Caco-2 (cell line): ENCODE measurements at regions not wholly inside any gene's neighbourhood (a gene's known extent, or its start where the extent isn't known, plus 50 kb on each side); places are given as distances from the start of the nearest gene placed in this dataset.

Source experiments
- BruUV-seq: library from RNA; stranded (reverse); fragments of 400-500 nt; replicated peaks from 2 replicates; lab custom pipeline; 2021; lab: Mats Ljungman, UMichigan
- CTCF ChIA-PET: fragments of 300-600 bp; sonication (Branson Sonifier 250); formaldehyde crosslinking; loops from one replicate; lab custom pipeline; 2022; ENCODE audit warnings: antibody characterized with exemption; lab: Charles Lee
- POLR2A ChIA-PET: fragments of 300-600 bp; sonication (Branson Sonifier 250); formaldehyde crosslinking; loops from one replicate; lab custom pipeline; 2022; ENCODE audit warnings: antibody characterized with exemption; lab: Charles Lee
- DNase-seq, 2 experiments: peaks; one replicate each; pipeline versions ENCODE4 v3.0.0 to v3.0.0-alpha.2; 2020 to 2022
- H3K27me3 ChIP-seq: replicated peaks from 2 replicates; pipeline ENCODE4 v1.6.0; 2011; ENCODE audit warnings: low read length; ENCODE audit not compliant: control insufficient read depth, insufficient read depth
- H3K36me3 ChIP-seq: 2 replicates; pipeline ENCODE4 v1.5.1; 2011; ENCODE audit warnings: low read length; ENCODE audit not compliant: control insufficient read depth, insufficient read depth
- H3K4me1 ChIP-seq: fragments of 250-450 bp; sonication (Bioruptor Pico); 2 replicates; pipeline ENCODE4 v1.5.1; 2020; ENCODE audit warnings: mild to moderate bottlenecking
- H3K4me3 ChIP-seq: 2 replicates; pipeline ENCODE4 v1.5.1; 2011; ENCODE audit warnings: low read depth, mild to moderate bottlenecking, control low read depth, low read length
- H3K9me3 ChIP-seq: fragments of 250-450 bp; sonication (Bioruptor Pico); 2 replicates; pipeline ENCODE4 v1.5.1; 2020; ENCODE audit warnings: mild to moderate bottlenecking, moderate library complexity
- H3K27ac Mint-ChIP-seq: one replicate; pipeline ENCODE4 v1.8.0; 2022; ENCODE audit warnings: mixed read lengths; ENCODE audit not compliant: unreplicated experiment
- H3K27me3 Mint-ChIP-seq: one replicate; pipeline ENCODE4 v1.8.0; 2022; ENCODE audit warnings: mixed read lengths; ENCODE audit not compliant: insufficient read depth, unreplicated experiment
- H3K36me3 Mint-ChIP-seq: one replicate; pipeline ENCODE4 v1.8.0; 2022; ENCODE audit warnings: mild to moderate bottlenecking, mixed read lengths; ENCODE audit not compliant: insufficient read depth, unreplicated experiment
- H3K4me1 Mint-ChIP-seq: one replicate; pipeline ENCODE4 v1.8.0; 2022; ENCODE audit warnings: low read depth, mixed read lengths; ENCODE audit not compliant: unreplicated experiment
- H3K4me3 Mint-ChIP-seq: one replicate; pipeline ENCODE4 v1.8.0; 2022; ENCODE audit warnings: mild to moderate bottlenecking, moderate library complexity, mixed read lengths; ENCODE audit not compliant: unreplicated experiment
- H3K9me3 Mint-ChIP-seq: one replicate; pipeline ENCODE4 v1.8.0; 2022; ENCODE audit warnings: mixed read lengths; ENCODE audit not compliant: unreplicated experiment
- intact Hi-C: fragments of 100-400 bp; cut with micrococcal nuclease; formaldehyde crosslinking; loops from one replicate; pipeline ENCODE4 v1.10.0; 2022; ENCODE audit not compliant: unreplicated experiment
- TF ChIP-seq, protein P1 (sequence below), 2 experiments: fragments of 200-600 bp in 1 of 2; IDR thresholded peaks; 1 replicate in 1 of 2; 2 replicates in 1 of 2; pipeline versions ENCODE4 v1.5.1 to v1.8.0; 2011 to 2022; ENCODE audit warnings: antibody characterized with exemption in 1 of 2, control low read depth in 1 of 2, inconsistent platforms in 1 of 2, low read depth in 1 of 2, low read length in 1 of 2, mild to moderate bottlenecking in 1 of 2, moderate library complexity in 1 of 2; ENCODE audit not compliant: insufficient read depth in 1 of 2, severe bottlenecking in 1 of 2, unreplicated experiment in 1 of 2

DNA sequence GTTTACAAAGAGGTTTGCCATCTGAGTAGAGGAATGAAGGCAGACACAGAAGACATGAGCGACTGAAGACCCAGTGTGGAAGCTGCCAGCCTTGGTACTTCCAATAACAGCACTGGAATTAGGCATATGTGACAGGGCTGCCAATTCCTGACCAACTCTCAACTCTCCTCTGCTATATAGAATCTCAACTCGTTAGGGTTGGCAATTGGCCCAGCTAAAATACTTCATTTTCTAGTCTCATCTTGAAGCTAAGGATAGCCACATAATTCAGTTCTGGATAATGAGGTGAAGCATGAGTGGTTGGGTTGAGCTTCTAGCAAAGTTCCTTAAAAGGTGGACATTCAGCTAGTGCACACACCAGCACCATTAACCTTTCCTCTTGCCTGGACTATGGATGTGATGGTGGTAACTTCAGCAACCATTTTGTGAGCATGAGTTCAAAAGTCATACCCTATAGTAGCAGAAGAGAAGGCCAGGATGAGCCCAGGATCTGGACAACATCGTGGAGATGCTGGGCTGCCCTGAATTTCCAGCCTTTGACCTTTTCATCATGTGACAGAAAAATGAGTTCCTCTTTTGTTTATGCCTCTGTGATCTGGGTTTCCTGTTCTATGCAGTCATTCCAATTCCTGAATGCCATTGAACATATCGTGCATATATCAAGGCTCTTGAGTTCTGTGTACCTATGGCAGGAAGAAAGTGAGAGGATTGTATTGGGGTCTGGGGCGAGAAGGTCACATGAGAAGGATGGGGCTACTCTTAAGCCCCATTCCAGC lies 68.1 kb upstream of the HAAO start:
- H3K4me1 Mint-ChIP-seq: peaks cover 7% of the 10 kb centered on the region
- no peaks in the 10 kb centered on the region for H3K36me3 Mint-ChIP-seq
- H3K4me3 Mint-ChIP-seq: no peak overlapping the region
- H3K27me3 ChIP-seq: no peaks in the 10 kb centered on the region
- peak overlapping the region; percentile 4 for H3K27ac Mint-ChIP-seq
- no peaks in the 10 kb centered on the region for H3K9me3 Mint-ChIP-seq
- intact Hi-C loops: no loop called here
- H3K9me3 ChIP-seq: no peaks in the 10 kb centered on the region
- no peaks in the 10 kb centered on the region for H3K27me3 Mint-ChIP-seq
- H3K4me1 ChIP-seq: peaks cover 8% of the 10 kb centered on the region; the same call in 1 of the 2 replicates
- BruUV-seq: no TSS peak
- CTCF ChIA-PET: interaction anchor here (1.1 to 1.6 kb wide), 3 partner anchors 65 to 717 kb away, joined by 3 to 7 read pairs (median 3); no protein-coding TSS in a partner anchor
- POLR2A ChIA-PET: no interaction called here
- H3K4me3 ChIP-seq: no peak overlapping the region
- no peaks in the 10 kb centered on the region for H3K36me3 ChIP-seq
- TF ChIP-seq, protein P1, sequence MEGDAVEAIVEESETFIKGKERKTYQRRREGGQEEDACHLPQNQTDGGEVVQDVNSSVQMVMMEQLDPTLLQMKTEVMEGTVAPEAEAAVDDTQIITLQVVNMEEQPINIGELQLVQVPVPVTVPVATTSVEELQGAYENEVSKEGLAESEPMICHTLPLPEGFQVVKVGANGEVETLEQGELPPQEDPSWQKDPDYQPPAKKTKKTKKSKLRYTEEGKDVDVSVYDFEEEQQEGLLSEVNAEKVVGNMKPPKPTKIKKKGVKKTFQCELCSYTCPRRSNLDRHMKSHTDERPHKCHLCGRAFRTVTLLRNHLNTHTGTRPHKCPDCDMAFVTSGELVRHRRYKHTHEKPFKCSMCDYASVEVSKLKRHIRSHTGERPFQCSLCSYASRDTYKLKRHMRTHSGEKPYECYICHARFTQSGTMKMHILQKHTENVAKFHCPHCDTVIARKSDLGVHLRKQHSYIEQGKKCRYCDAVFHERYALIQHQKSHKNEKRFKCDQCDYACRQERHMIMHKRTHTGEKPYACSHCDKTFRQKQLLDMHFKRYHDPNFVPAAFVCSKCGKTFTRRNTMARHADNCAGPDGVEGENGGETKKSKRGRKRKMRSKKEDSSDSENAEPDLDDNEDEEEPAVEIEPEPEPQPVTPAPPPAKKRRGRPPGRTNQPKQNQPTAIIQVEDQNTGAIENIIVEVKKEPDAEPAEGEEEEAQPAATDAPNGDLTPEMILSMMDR (IDR thresholded peaks at IDR 0.05; ENCODE audit: insufficient read depth in 1 of 2, low read depth in 1 of 2, low read length in 1 of 2, severe bottlenecking in 1 of 2, unreplicated experiment in 1 of 2): no peak
- DNase-seq: no peak

DNA sequence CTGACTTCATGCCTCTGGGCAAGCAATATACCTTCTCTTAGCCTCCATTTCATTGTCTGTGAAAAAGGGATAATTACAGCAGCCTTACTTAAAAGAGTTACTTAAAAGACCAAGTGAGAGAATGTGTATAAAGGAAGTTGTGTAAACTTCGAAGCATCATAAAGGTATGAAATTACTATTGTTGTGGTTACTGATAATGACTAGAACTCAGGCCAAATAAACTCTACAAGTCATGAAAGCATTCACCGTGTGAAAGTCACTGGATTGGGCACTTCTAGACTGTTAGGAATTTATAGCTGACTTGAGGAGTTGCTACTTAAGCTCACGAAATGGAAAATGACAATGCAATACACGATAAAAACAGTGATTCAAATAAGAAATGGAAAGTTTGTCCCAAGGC lies 67.4 kb upstream of the HAAO start:
- peaks cover 8% of the 10 kb centered on the region for H3K4me1 Mint-ChIP-seq
- Histone ChIP-seq H3K36me3 (no peaks in the 10 kb centered on the region), H3K4me3 (no peak overlapping the region), H3K27me3 (no peaks in the 10 kb centered on the region), H3K9me3 (no peaks in the 10 kb centered on the region), H3K4me1 (peaks cover 8% of the 10 kb centered on the region; the same call in 1 of the 2 replicates)
- BruUV-seq: no TSS peak
- H3K9me3 Mint-ChIP-seq: no peaks in the 10 kb centered on the region
- peak overlapping the region; percentile 4 for H3K27ac Mint-ChIP-seq
- intact Hi-C loops: loop anchor here (1.0 to 10.0 kb wide), 10 partner anchors 32 to 718 kb away; no protein-coding TSS in a partner anchor
- no peaks in the 10 kb centered on the region for H3K27me3 Mint-ChIP-seq
- DNase-seq: no peak
- no peak overlapping the region for H3K4me3 Mint-ChIP-seq
- POLR2A ChIA-PET: no interaction called here
- TF ChIP-seq, protein P1 (IDR thresholded peaks at IDR 0.05; ENCODE audit: insufficient read depth in 1 of 2, low read depth in 1 of 2, low read length in 1 of 2, severe bottlenecking in 1 of 2, unreplicated experiment in 1 of 2): no peak
- H3K36me3 Mint-ChIP-seq: no peaks in the 10 kb centered on the region
- CTCF ChIA-PET: interaction anchor here (0.6 to 1.6 kb wide), 4 partner anchors 15 to 718 kb away, joined by 3 to 7 read pairs (median 4); no protein-coding TSS in a partner anchor

DNA sequence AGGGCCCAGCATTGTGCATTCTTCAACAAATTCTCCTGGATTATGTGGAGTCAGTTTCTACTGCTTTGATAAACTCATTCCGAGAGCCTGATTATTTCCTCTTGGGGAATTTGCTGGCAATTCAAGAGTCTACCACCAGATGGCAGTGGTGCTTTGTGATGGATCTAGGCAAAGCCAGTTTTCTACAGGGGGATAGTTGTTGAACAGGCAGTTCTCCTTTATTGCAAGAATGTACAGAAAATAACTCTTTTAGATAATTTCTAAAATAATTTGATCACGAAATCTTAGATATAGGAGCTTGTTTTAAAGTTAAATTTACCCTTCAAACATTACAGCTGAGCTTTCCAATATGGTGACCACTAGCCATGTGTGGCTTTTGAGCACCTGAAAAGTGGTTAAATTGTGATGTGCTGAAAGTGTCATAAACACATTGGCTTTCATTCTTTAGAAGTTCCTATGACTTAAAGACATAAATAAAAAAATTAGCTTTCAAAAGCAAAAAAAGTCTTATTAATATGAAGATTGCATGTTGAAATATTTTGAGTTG lies 66.7 kb upstream of the HAAO start:
- Mint-ChIP-seq H3K27me3 (no peaks in the 10 kb centered on the region), H3K4me1 (peaks cover 14% of the 10 kb centered on the region), H3K4me3 (no peak overlapping the region), H3K36me3 (peaks cover 4% of the 10 kb centered on the region), H3K9me3 (no peaks in the 10 kb centered on the region), H3K27ac (no peak overlapping the region)
- DNase-seq: peak; percentile 75 to 85
- ChIA-PET POLR2A (no interaction called here), CTCF (interaction anchor here (0.6 to 1.4 kb wide), 2 partner anchors 16 to 67 kb away, joined by 3 to 5 read pairs; no protein-coding TSS in a partner anchor)
- Histone ChIP-seq H3K9me3 (no peaks in the 10 kb centered on the region), H3K4me1 (peaks cover 12% of the 10 kb centered on the region; the same call in 1 of the 2 replicates), H3K4me3 (no peak overlapping the region), H3K36me3 (no peaks in the 10 kb centered on the region), H3K27me3 (no peaks in the 10 kb centered on the region)
- no TSS peak for BruUV-seq
- TF ChIP-seq, protein P1 (IDR thresholded peaks at IDR 0.05; ENCODE audit: insufficient read depth in 1 of 2, low read depth in 1 of 2, low read length in 1 of 2, severe bottlenecking in 1 of 2, unreplicated experiment in 1 of 2): peak; percentile 89 to 94
- intact Hi-C loops: loop anchor here (1.0 to 10.0 kb wide), 10 partner anchors 32 to 718 kb away; no protein-coding TSS in a partner anchor
